GM18505 (cell line): ENCODE measurements at regions not wholly inside any gene's neighbourhood (a gene's known extent, or its start where the extent isn't known, plus 50 kb on each side); places are given as distances from the start of the nearest gene placed in this dataset.
"Not testable (repeated sequence)": the region's sequence is repeated elsewhere in the genome, so short reads cannot be mapped to it uniquely, and the experiment has no call there.

Experiments used
- ATAC-seq: cut with Tn5 transposase; IDR thresholded peaks from one replicate; pipeline ENCODE4 v1.9.1; 2021; ENCODE audit not compliant: unreplicated experiment
- POLR2A ChIP-seq: IDR thresholded peaks from 4 replicates; pipeline ENCODE4 v1.6.1; 2011; ENCODE audit warnings: borderline replicate concordance; ENCODE audit not compliant: insufficient read depth, insufficient read length; ENCODE audit errors: extremely low read depth

DNA sequence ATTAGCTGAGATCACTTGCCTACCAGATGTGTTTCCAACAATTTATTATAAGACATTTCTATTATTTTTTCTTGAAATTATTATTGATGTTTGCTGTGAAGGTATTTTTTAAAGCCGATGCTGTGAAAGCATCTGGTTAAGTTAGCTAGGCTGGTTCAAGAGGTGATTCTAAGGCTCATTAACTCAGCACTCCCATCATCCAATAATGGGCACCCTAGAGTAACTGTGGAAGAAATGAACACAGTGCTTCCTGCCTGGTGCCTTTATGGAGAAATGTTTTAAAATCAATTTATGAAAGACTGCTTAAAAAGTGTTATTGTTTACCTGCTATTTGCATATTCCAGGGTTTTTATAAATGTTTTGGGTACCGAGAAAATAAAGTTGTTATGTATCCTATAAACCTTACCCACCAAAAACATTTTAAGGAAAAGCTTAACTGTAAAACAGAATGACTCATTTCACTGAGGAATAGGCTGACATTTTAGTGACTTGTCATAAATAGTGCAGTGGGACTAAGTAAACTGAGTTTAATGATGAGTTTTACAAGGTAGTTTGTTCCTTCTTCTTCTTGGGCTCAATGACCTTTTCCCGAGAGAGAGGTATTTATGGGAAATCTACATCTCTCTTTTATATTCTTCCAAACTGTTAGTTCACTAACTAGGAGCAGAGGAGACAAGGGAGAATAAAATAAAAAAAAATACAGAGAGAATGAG is 310.0 kb upstream of the AADAT start:
- ATAC-seq: no peak
- TF ChIP-seq POLR2A: no peak

DNA sequence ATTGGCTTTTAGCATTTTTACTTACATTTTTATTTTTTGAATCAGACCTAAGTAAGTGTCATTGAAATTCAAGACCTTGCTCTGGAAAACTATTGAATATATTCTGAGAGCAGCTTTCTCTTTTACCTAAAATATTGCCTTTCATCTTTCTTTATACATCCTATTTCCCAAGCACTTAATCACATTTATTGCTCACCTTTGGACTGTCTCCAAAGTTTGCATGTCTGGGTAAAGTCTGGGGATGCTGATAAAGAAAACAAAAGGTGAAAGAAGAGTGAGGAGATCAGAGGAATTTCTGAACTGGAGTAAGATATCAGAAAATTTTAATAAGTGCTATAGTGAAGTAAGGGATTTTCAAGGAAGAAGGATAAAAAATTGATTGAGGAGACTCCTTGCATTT is 308.5 kb upstream of the AADAT start:
- no peak for ATAC-seq
- no peak for TF ChIP-seq POLR2A

DNA sequence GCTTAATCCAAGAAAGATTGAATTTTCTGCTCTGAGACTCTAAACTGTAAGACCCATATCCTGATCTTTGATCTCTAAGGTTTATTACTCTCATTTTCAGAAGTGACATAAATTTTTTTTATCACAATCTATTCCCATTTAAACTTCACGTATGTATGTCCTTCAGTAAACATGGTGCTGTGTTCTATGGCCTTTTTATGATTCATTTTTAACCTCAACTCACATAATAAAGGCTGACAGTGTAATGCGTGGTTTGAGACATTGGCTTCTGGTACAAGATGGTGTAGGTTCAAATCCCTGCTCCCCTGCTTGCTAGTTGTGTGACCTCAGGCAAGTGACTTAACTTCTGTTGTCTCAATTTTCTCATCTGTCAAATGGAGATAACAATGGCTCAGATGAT is 306.0 kb upstream of the AADAT start:
- ATAC-seq: no peak
- TF ChIP-seq POLR2A: no peak

DNA sequence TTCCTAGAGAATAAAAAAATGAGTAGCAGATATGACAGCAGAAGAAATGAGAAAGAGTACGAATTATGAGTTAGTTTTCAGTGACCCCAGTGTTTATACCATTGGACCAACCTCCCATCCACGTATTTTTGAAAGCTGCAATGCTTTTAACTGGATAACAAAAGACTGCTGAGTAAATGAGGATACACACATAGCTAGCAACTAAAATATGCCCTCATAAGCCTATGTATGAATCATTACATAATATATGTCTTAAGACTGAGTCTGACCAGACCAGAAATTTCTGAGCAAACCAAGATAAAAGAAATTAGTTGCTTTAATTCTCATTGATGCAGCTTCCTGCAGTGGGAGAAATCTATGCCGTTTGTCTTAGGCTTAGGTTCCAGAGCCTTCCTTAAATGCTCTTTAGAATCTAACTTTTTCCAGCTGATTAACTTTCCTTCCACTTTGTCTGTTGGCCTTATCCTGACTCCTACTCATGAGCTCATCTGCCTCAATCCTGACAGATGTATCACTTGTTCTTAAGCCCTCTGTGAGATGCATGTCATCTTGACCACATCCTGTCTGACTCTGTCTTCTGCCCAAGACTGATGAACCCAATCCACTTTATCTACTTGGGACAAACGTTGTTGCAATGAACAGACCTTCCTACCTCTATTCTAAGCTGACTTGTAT is 301.4 kb upstream of the AADAT start:
- TF ChIP-seq POLR2A: no peak
- ATAC-seq: no peak

DNA sequence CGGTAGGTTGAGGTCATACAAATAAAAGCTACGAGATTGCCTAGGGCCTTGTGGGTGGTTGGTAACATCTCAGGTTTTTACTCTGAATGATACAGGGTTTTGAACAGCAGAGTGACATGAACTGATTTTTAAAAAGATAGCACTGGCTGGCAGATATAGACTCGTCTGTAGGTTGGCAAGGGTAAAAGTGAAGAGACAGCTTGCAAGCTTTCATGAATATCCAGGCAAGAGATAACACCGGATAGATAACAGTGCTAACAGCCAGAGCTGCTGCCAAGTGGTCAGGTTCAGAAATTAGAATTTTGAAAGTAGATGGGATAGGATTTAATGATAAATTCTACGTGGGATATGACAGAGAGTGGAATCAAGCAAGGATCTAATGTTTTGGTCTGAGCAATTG is 299.7 kb upstream of the AADAT start:
- ATAC-seq: no peak

DNA sequence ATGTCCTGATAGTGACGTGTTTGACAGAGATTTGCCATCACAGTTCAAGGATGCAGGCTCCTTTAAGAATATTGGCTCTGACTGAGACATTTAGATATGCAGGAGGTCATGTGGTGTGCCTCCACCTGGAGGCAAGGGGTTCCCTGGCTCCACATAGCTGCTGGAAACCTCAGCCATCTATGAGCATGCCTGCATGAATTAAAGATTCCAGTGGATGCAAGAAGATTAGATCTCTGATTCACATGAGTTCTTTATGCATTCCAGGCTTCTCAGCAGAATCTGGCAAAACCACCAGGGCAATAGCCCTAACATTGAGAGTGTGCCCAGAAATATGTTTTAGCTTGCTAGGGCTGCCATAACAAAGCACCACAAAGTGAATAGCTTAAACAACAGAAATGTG is 298.5 kb upstream of the AADAT start:
- no peak for TF ChIP-seq POLR2A
- no peak for ATAC-seq

More for the DNA sequence above, 299.7 kb upstream of the AADAT start:
- no peak for TF ChIP-seq POLR2A

DNA sequence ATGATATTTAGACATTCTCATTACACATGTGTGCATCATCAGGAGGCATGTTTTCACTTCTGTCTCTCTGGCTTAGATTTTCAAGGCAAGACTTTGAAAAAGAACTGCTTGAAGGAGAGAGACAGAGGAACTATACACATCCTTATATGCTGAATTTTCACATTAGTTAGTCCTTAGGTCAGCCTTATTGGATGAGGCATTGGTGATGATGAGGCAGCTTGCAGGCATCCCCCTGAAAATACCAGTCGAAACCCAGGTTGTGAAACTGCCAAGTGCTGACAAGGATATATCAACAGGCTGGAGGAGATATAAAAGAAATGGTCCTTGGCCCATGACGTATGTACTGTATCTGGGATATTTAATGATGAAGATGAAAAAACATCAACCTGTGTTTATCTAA is 297.2 kb upstream of the AADAT start:
- ATAC-seq: no peak
- TF ChIP-seq POLR2A: no peak

DNA sequence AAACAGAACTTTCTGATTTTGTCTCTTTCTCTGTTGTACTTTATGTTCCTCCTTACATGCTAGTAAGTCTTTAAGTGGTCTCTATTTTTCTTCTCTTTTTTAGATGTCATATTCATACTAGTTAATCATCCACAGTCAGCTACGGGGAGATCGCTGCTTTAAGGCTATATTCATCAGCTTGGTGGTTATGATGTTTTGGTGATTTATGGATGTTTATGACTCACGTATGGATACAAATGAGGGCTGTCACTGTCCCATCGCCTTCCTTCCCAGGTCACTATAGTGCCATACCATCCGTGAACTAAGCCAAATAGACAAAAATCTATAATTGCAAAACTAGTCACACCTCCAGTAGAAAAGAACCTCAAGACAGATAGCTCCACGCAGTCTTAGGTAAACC is 296.8 kb upstream of the AADAT start:
- TF ChIP-seq POLR2A: no peak
- ATAC-seq: no peak

DNA sequence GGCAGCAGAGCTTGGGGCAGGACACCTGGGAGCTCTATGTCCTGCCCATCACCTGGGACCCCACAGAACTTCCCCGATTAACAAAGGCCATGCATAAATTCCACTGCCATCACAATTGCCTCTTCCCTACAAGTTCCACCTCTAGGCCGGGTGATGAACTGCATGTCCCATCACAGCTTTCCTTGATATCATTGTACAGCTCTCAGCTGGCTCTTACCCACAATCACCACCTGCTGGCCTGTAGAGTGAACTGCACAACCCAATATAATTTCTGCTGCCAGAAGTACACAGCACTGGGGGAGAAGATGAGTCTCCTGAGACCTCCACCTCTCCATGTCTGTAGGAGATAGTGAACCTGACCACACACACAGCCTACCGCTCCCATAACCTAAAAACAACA is 285.0 kb upstream of the AADAT start:
- peak; percentile 100 for ATAC-seq
- no peak for TF ChIP-seq POLR2A

DNA sequence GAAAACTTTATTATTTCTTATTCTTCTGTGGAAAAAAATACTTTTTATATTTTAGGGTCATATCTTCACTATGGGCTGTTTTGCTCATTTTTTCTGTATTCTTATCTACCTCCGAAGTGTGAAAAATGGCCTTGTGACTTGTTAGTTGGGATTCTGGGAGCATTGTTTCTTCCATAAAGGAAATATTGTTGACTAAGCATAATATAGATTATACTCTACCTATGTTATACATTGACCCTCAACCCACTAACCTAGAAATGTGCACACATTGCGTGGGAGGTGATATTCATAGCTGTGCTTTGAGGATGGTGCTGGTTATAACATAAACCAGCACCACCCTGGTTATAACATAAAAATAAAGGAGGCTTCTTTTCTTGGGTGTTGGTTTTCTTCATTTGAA is 259.2 kb upstream of the AADAT start:
- no peak for TF ChIP-seq POLR2A
- ATAC-seq: no peak

DNA sequence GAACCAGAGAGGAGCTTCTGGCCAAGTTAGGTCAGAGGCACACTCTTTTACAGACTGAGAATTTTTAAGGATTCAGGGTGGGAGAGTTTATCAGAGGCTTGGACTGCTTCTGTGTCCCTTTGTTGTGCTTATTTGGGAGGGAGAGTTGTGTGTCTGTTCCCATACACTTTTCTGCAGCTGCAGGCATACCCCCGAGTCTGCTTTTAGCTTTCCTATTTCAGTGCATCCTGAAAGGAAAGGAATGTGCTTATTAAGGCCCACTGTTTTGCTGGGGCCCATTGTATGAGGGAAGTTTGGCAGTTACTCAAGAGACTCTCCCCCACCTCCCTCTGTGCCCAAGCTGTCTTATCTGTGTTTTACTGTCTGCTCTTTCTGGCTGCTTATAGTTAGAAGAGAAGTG is 257.4 kb upstream of the AADAT start:
- not testable (repeated sequence) for ATAC-seq

DNA sequence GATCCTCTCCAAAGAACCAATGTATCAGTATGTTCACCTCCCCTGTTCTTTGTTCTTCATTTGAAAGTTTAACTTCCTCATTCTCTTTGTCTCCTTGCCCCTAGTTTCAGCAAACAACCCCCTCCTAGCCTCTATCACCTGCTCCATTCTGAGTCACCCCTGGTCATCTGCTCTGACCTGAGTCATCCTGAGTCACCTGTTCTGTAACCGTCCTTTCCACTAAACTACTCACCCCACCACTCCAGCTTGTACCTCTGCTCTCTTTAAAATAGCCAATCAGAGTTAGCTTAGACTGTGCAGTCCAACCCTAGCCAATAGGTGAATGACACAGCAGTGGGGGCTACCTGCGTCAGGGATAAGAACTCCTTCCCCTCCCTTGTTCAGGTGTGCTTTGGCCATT is 249.8 kb upstream of the AADAT start:
- no peak for TF ChIP-seq POLR2A

DNA sequence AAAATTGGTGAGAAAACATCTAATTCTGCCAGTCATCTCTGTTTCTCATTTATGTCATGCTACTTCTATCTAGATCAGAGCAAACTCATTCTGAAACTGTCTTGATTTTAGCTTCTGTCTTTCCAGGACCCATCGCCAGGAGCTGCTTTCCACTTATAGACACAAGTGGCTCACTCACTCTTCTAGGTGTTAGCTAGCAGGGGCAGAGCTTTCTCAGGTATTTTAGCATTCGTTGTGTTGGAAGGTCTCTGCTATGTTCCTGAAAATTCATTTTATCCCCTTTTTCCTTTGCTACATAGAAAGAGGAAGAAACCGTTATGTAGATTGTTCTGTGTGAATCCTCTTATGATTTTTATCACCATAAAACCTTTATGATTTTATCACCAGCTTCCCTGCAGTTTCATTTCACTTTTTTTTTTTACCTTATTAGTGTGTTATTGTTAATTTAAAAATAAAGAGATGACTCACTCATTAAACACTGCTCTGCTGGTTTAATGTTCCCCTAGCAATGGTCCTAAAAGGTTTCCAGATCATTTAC is 246.6 kb upstream of the AADAT start:
- peak; percentile 98 for ATAC-seq
- TF ChIP-seq POLR2A: no peak

More for the DNA sequence above, 249.8 kb upstream of the AADAT start:
- no peak for ATAC-seq

DNA sequence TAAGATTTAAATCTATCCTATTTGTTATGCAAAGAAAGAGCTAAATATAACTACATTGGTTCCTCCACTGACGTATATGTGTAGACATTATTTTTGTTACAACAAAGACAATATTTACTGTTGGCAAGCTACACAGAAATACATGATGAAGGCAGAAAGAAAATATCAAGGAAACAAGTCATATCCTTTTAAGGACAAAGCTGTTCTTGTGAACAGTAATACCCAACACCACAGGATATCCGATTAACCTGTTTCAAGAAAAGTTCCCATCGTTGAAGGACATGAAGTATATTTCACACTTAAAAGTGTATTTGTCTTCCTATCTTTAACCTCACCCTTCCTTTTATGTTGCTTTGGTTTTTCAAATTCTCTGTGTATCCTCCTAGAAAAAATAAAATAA is 235.8 kb upstream of the AADAT start:
- no peak for ATAC-seq
- TF ChIP-seq POLR2A: no peak
